Natural killer cell treated with Interleukin-12 subunit alpha and Interleukin-12 subunit beta and Interleukin-15 and Interleukin-18, amount 100 ng/mL, for 72 hours (primary cell): ENCODE measurements at regions not wholly inside any gene's neighbourhood (a gene's known extent, or its start where the extent isn't known, plus 50 kb on each side); places are given as distances from the start of the nearest gene placed in this dataset.

Source experiments
- ATAC-seq, 2 donors: fragments of 150-1000 bp; cut with Tn5 transposase in 1 of 2; sonication (Bioruptor Pico), chemical (Tn5 transposase) in 1 of 2; 2 replicates each; pipeline ENCODE4 v1.10.0; 2021
- DNase-seq: peaks from one replicate; pipeline ENCODE4 v3.0.0; 2022; ENCODE audit warnings: low spot score
- H3K27ac Mint-ChIP-seq, 2 donors: 1 replicate in 1 of 2; 2 replicates in 1 of 2; pipeline ENCODE4 v1.8.0; 2022; ENCODE audit warnings: mixed read lengths in 2 of 2, mild to moderate bottlenecking in 1 of 2, moderate library complexity in 1 of 2
- H3K27me3 Mint-ChIP-seq, 2 donors: 1 replicate in 1 of 2; 2 replicates in 1 of 2; pipeline ENCODE4 v1.8.0; 2022; ENCODE audit warnings: mixed read lengths in 2 of 2
- H3K36me3 Mint-ChIP-seq: one replicate; pipeline ENCODE4 v1.8.0; 2022; ENCODE audit warnings: mixed read lengths
- H3K4me1 Mint-ChIP-seq, 2 donors: 1 replicate in 1 of 2; 2 replicates in 1 of 2; pipeline ENCODE4 v1.8.0; 2022; ENCODE audit warnings: low read depth in 2 of 2, mixed read lengths in 2 of 2, mild to moderate bottlenecking in 1 of 2
- H3K4me3 Mint-ChIP-seq: one replicate; pipeline ENCODE4 v1.8.0; 2022; ENCODE audit warnings: mixed read lengths
- H3K9me3 Mint-ChIP-seq: 2 replicates; pipeline ENCODE4 v1.8.0; 2022; ENCODE audit warnings: mixed read lengths

DNA sequence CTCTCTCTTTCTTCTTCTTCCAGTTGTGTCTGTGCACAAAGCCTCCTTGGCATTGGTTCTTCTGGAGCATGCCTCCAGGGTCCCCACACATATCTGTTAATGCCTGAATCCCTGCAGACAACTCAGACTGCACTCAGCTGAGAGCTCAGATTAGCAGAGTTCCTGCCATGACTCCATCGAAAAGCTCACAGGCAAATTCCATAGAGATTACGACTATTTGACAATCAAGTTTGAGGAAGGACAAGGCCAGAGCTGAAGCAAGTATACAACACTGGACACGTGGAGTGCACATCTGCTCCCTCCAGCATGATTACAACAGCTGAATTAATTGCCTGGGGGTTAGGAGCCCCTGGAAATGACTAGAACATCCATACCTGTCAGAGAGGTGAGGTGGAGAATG, 190.7 kb downstream of the INSIG2 start:
- no peak overlapping the region for H3K4me3 Mint-ChIP-seq
- no peak overlapping the region for H3K27ac Mint-ChIP-seq
- ATAC-seq (no peak), DNase-seq (no peak)
- H3K36me3 Mint-ChIP-seq, result no peaks in the 10 kb centered on the region
- no peaks in the 10 kb centered on the region for H3K9me3 Mint-ChIP-seq
- peaks cover 37 to 41% of the 10 kb centered on the region in 2 donors for H3K27me3 Mint-ChIP-seq
- H3K4me1 Mint-ChIP-seq, result peaks cover 3 to 13% of the 10 kb centered on the region in 2 donors

DNA sequence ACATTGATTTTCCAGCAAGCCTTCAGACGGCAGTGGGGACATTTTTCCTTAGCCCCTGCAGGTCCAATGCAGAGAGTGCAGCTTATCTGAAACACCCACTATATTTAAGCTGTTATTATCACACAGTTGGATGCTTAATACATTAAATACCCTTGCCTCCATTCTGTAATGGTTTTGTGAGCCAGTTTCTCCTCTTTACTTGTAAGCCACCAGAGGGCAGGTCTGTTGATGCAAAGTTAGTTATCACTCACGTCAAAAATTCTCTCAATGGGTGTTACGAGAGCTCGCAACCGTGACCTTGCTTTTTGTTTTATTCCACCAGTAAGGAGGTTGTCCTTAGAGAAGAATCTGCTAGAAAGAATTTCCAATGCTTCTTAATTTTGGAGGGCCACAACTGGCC, 189.8 kb downstream of the INSIG2 start:
- no peaks in the 10 kb centered on the region for H3K36me3 Mint-ChIP-seq
- ATAC-seq (no peak), DNase-seq (no peak)
- H3K4me1 Mint-ChIP-seq, result peaks cover 3 to 13% of the 10 kb centered on the region in 2 donors
- no peak overlapping the region for H3K4me3 Mint-ChIP-seq
- no peak overlapping the region for H3K27ac Mint-ChIP-seq
- H3K27me3 Mint-ChIP-seq, result peaks cover 34 to 38% of the 10 kb centered on the region in 2 donors
- no peaks in the 10 kb centered on the region for H3K9me3 Mint-ChIP-seq

DNA sequence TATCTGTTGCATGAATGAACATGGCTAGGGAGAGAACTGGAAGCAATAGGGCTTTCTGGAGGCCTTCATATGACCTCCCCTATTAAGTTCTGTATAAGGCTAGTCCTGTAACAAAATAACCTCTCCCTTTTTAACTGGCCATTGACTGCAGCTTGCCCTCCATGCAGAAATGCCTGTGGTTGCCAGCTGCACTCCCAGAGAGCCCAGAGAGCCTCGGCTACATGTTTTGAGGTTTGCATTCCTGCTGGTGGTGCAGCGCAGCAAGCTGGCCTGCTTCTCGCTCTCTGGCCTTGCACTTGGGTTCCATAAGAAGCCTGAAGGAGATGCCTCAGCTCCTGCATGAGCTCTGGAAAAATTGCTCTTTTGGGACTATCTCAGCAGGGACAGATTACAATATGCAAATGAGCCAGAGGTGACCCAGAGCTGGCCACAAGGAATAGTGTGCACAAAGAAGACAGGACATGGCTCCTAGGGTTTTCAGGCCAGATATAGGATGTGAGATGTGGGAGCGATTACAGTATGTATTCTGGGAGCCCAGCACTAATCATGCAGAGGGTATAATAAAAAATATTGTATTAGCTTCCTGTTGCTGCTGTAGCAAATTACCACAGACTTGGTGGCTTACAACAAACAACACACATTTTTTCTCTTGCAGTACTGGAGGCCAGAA, 186.7 kb downstream of the INSIG2 start:
- Mint-ChIP-seq H3K4me3 (no peak overlapping the region), H3K27me3 (peaks cover 30 to 31% of the 10 kb centered on the region in 2 donors), H3K36me3 (no peaks in the 10 kb centered on the region), H3K9me3 (no peaks in the 10 kb centered on the region), H3K27ac (no peak overlapping the region), H3K4me1 (peaks cover 3 to 13% of the 10 kb centered on the region in 2 donors)
- ATAC-seq (no peak), DNase-seq (no peak)

GRCh38 chr2:118272391-118272790, 184.1 kb downstream of the INSIG2 start:
- Mint-ChIP-seq H3K27ac (no peak overlapping the region), H3K4me3 (no peak overlapping the region), H3K9me3 (no peaks in the 10 kb centered on the region), H3K4me1 (peaks cover 3 to 13% of the 10 kb centered on the region in 2 donors), H3K36me3 (no peaks in the 10 kb centered on the region), H3K27me3 (peaks cover 23 to 29% of the 10 kb centered on the region in 2 donors)
- ATAC-seq, result no peak
- DNase-seq, result no peak

DNA sequence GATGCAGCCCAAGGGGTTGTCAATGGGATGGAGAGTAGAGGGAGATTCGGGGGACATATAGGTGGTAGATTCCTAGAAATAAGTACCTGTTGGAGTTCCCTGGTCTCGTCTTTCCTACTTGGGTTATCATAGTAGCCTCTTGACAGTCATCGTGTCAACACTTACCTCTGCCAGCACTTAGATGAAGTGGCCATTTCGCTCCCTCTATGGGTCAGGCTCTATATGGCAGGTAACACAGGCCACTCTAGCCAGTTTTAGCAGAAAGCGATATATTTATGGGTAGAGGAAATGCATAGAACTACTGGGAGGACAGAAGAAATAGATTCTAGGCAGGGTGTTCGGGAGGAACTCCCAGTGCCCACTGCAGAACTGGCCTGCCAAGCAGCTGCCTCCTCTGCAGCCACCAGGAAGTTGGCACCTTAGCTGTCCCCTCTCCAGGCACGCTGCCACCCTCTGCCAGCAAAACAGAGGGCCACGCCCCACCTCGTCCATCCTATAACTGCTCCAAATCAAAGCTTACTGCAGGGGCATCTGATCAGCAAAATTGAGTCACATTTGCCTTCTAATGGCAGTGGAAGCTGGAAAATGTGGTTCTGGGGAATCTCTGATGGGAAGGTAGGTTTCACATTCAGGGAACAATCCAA, 181.3 kb downstream of the INSIG2 start:
- no peaks in the 10 kb centered on the region for H3K36me3 Mint-ChIP-seq
- H3K9me3 Mint-ChIP-seq, result no peaks in the 10 kb centered on the region
- no peak for ATAC-seq
- H3K27me3 Mint-ChIP-seq, result peaks cover 18 to 22% of the 10 kb centered on the region in 2 donors
- H3K4me1 Mint-ChIP-seq, result no peaks in the 10 kb centered on the region
- H3K4me3 Mint-ChIP-seq, result no peak overlapping the region
- DNase-seq, result no peak
- no peak overlapping the region for H3K27ac Mint-ChIP-seq

- Mint-ChIP-seq H3K36me3 (no peaks in the 10 kb centered on the region), H3K4me3 (no peak overlapping the region)
- ATAC-seq, result no peak
Observed at GRCh38 chr2:118268268-118268667, 180.0 kb downstream of the INSIG2 start.

DNA sequence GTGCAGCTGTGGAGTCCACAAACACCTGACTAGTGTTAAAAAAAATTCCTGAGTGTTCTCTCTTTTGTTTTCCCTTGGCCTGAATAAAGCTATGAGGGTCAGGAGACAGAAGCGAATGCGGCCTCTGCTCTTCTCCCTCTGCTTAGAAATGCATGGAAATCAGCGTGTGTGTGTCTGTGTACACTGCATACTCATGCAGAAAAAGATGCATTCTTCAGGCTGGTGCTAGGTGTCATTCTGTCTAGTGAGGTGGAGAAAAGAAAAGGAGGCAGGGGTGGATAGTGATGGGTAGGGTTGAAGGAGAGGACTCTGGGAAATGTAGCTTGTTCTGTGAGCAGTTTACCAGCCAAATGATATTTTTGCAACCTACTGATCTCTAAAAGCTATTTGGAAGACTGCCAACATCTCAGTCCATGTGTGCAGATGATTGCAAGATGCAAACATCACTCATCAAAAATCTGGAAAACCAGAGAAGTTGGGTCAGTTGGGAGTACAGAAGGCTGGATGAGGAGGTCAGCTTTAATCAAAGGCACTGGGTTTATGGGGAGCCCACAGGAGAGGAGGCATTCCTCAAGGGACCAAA, 177.7 kb downstream of the INSIG2 start:
- H3K27ac Mint-ChIP-seq, result no peak overlapping the region
- H3K4me3 Mint-ChIP-seq, result no peak overlapping the region
- ATAC-seq (no peak), DNase-seq (no peak)
- H3K9me3 Mint-ChIP-seq, result no peaks in the 10 kb centered on the region
- H3K36me3 Mint-ChIP-seq, result no peaks in the 10 kb centered on the region
- peaks cover 18 to 20% of the 10 kb centered on the region in 2 donors for H3K27me3 Mint-ChIP-seq
- H3K4me1 Mint-ChIP-seq, result peaks cover 6 to 10% of the 10 kb centered on the region in 2 donors

More at GRCh38 chr2:118268268-118268667, 180.0 kb downstream of the INSIG2 start:
- Mint-ChIP-seq H3K27ac (no peak overlapping the region), H3K27me3 (peaks cover 14 to 24% of the 10 kb centered on the region in 2 donors), H3K9me3 (no peaks in the 10 kb centered on the region), H3K4me1 (no peaks in the 10 kb centered on the region)
- DNase-seq, result no peak

DNA sequence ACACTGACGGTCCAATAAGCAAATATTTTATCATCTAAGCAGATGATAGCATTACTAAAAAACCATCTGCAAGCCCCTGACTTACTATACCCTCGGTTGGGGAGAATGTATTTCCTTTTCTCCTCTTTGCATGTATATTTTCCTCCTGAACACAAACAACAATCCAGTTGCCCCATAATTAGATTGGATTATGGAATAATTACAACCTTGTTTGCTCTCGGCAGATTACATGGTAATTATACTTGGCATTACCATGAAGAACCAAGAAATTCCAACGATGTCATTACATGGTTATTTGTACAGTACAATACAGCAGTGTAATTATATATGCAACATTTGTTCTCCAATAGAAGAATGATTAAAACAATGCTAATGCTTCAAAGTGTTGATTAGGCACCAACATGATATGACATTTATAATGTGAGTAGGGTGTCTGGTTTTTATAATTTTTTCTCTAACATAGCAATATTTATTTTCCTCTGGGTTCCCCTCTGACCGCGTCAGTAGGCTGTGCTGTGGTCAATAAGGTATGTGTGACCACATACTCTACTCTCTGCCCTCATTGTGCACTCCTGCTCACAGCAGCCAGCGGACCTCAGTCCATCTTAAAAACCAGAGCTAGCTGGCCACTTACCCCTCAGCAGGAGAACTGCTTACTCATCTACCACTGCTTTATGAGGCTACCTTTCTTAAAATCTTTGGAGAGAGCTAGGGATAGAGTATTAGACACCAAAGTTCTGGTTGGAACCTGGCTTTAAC, 176.1 kb downstream of the INSIG2 start:
- no peak overlapping the region for H3K27ac Mint-ChIP-seq

GRCh38 chr2:118257696-118258095, 169.4 kb downstream of the INSIG2 start:
- Mint-ChIP-seq H3K36me3 (no peaks in the 10 kb centered on the region), H3K4me1 (peaks cover 6 to 10% of the 10 kb centered on the region in 2 donors), H3K4me3 (no peak overlapping the region), H3K27ac (no peak overlapping the region), H3K27me3 (peaks cover 34 to 39% of the 10 kb centered on the region in 2 donors), H3K9me3 (no peaks in the 10 kb centered on the region)
- no peak for DNase-seq
- ATAC-seq, result no peak

More for the DNA sequence above, 176.1 kb downstream of the INSIG2 start:
- no peak for ATAC-seq
- Mint-ChIP-seq H3K4me1 (peaks cover 6 to 10% of the 10 kb centered on the region in 2 donors), H3K4me3 (no peak overlapping the region), H3K9me3 (no peaks in the 10 kb centered on the region), H3K27me3 (peaks cover 17 to 27% of the 10 kb centered on the region in 2 donors), H3K36me3 (no peaks in the 10 kb centered on the region)
- DNase-seq, result no peak

- peaks cover 34 to 42% of the 10 kb centered on the region in 2 donors for H3K27me3 Mint-ChIP-seq
- ATAC-seq (peak in 1 of 2 donors; percentile 36), DNase-seq (no peak)
- H3K4me1 Mint-ChIP-seq, result no peaks in the 10 kb centered on the region
- H3K4me3 Mint-ChIP-seq, result no peak overlapping the region
- H3K9me3 Mint-ChIP-seq, result no peaks in the 10 kb centered on the region
- H3K27ac Mint-ChIP-seq, result no peak overlapping the region
- no peaks in the 10 kb centered on the region for H3K36me3 Mint-ChIP-seq
Observed at GRCh38 chr2:118255771-118256372, 167.6 kb downstream of the INSIG2 start.

- ATAC-seq (peak in 1 of 2 donors; percentile 15), DNase-seq (no peak)
- Mint-ChIP-seq H3K36me3 (no peaks in the 10 kb centered on the region), H3K4me1 (peaks cover 0 to under 1% of the 10 kb centered on the region in 2 donors), H3K4me3 (no peak overlapping the region), H3K9me3 (no peaks in the 10 kb centered on the region), H3K27me3 (peaks cover 33 to 39% of the 10 kb centered on the region in 2 donors), H3K27ac (no peak overlapping the region)
Observed at GRCh38 chr2:118255301-118255700, 167.0 kb downstream of the INSIG2 start.

DNA sequence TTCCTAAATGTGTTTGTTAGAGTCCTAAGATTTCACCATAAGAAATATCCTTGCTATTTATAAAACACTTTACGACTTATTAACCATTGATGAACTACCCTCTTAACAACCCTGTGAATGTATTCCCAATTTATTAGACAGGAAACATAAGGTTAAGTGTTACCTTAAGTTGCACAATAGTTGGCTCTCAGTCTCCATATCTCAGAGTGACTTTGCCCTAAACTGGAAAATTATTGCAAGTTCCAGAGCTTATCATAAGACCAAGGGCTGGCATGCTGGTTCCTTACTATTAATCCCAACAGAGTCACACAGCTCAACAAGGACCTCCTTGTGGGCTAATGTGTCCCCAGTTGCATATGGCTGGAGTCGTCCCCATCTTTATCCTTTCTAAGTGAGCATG, 165.8 kb downstream of the INSIG2 start:
- no peaks in the 10 kb centered on the region for H3K9me3 Mint-ChIP-seq
- H3K4me1 Mint-ChIP-seq, result peaks cover 8 to 13% of the 10 kb centered on the region in 2 donors

GRCh38 chr2:118251427-118251826, 163.2 kb downstream of the INSIG2 start:
- Mint-ChIP-seq H3K4me1 (peaks cover 8 to 13% of the 10 kb centered on the region in 2 donors), H3K9me3 (no peaks in the 10 kb centered on the region), H3K4me3 (no peak overlapping the region), H3K36me3 (no peaks in the 10 kb centered on the region), H3K27me3 (peaks cover 21 to 29% of the 10 kb centered on the region in 2 donors), H3K27ac (no peak overlapping the region)
- ATAC-seq, result no peak
- no peak for DNase-seq

More for the DNA sequence above, 165.8 kb downstream of the INSIG2 start:
- Mint-ChIP-seq H3K27ac (no peak overlapping the region), H3K4me3 (no peak overlapping the region), H3K36me3 (no peaks in the 10 kb centered on the region), H3K27me3 (peaks cover 34 to 39% of the 10 kb centered on the region in 2 donors)
- ATAC-seq (no peak), DNase-seq (no peak)
